Left colon (tissue), 2 donors: ENCODE measurements at regions not wholly inside any gene's neighbourhood (a gene's known extent, or its start where the extent isn't known, plus 50 kb on each side); places are given as distances from the start of the nearest gene placed in this dataset.
A peak's percentile ranks its signal among the peaks of the same experiment; 100 is the strongest.

Source experiments
- ATAC-seq: fragments of 200-7000 bp; cut with Tn5 transposase; one replicate; pipeline ENCODE4 v1.9.1; 2020; ENCODE audit warnings: mild to moderate bottlenecking, moderate library complexity
- DNase-seq, 2 donors: peaks; one replicate each; pipeline ENCODE4 v3.0.0-alpha.2; 2020
- intact Hi-C, 2 donors: fragments of 100-400 bp; cut with DNase I in 1 of 2; cut with micrococcal nuclease in 1 of 2; formaldehyde crosslinking; loops; one replicate each; pipeline versions ENCODE4 v1.11.2 to v1.14.0; 2022; cut with DNase I, micrococcal nuclease
- donor health status: DM: no; HTN: no; CAD: no.
- donor health status: DM: yes; HTN: yes; CAD: no.

GRCh38 chr5:139733698-139734538 lies 61.7 kb upstream of the PSD2 start:
- intact Hi-C loops, result no loop called here
- peak; percentile 98 for ATAC-seq
- DNase-seq, result peak; percentile 49 to 54

DNA sequence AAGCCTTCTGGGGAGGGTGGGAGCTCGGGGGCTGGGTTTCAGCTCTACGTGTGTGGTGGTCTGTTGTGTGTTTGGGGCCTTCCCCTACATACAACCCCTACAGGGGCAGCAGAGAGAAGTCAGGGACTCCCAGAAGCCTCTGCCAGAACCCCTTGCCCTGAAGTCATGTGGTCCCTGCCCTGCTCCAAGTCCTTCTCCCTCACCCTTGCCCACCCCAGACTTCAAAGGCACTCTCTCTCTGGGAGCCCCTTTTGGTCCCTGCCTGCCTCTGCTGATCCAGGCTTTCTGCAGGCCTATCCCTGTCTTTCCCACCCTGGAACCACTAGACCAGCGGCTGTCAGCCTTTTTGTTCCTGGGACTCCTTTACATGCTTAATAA lies 61.1 kb upstream of the PSD2 start:
- ATAC-seq (no peak), DNase-seq (no peak)
- intact Hi-C loops, result no loop called here

GRCh38 chr5:139738193-139739149 lies 57.1 kb upstream of the PSD2 start:
- ATAC-seq, result no peak
- intact Hi-C loops, result no loop called here
- no peak for DNase-seq

- peak; percentile 52 for ATAC-seq
- intact Hi-C loops, result no loop called here
- DNase-seq, result no peak
Observed at GRCh38 chr5:139739150-139739974, 56.2 kb upstream of the PSD2 start.

GRCh38 chr5:139740138-139740991 lies 55.2 kb upstream of the PSD2 start:
- intact Hi-C loops, result no loop called here
- ATAC-seq (no peak), DNase-seq (no peak)

DNA sequence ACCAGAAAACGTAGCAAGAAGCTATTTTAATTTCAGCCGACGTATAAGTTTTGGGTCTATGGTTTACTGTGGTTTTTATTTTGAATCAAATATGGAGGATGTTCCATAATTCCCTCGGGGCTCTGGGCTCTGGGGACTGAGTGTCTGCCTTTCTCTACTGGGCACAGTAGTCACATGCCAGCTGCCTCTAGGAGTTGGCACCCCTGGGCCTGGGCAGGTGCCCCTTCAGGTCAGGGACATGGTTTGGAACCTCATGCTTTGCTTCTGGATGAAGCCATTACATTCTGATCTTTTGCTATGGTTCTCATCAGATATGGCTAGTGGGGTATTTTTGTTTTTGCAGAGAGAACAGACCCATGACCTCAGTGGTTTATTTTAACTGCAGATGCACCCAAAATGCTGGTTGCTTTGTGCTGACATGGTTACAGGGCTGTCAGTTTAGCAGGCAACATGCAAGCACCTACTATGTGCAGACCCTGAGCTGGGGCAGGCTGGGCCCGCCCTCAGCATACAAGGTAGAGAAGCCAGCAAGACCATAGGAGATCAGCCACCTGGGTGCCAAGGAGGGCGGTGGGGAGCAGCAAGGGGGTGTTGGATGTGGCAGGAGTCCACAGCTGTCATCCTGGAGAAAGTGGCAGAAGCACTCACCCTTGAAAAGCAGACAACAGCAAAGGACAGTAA lies 54.5 kb upstream of the PSD2 start:
- intact Hi-C loops, result no loop called here
- DNase-seq, result no peak
- ATAC-seq, result no peak

GRCh38 chr5:139741823-139742172 lies 53.8 kb upstream of the PSD2 start:
- no peak for DNase-seq
- intact Hi-C loops, result no loop called here
- ATAC-seq, result no peak

- ATAC-seq, result no peak
- intact Hi-C loops, result no loop called here
Observed at GRCh38 chr5:139742173-139742903, 53.3 kb upstream of the PSD2 start.

DNA sequence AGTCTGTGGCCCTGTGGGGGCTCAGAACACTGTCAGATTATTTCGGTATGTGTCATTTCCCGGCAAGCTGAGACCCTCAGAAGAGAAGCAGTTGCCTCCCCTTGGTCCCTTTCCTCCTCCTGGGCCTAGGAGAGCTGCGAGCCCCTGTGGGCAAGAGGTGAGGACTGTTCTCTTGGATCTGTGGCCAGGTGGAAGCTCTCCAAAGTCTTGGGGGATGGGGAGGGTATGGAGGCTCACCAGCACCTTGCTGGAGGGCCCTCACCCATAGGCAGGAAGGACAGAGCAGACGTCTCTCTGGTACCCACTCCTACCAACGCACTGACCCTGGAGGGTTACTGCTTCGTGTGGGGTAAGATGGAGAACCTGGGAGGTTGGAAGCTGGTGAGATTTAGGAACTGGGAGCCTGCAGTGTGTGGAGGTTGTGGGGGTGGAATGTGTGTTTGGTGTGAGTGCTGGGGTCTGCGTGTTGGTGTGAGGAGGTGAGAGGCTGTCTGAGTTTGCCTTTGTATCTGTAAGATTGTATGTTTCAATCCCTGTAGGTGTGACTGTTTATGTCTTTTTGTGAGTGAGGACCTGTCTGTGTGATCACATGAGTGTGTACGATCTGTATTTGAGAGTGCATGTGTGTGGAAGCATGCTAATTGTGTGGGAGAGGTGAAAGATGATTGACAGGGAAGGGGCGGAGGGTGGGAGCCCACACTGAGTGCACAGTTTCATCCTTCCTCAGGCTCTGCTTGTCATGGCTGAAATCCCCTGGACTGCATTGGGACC lies 52.4 kb upstream of the PSD2 start:
- ATAC-seq (no peak), DNase-seq (no peak)
- intact Hi-C loops, result no loop called here

More at GRCh38 chr5:139742173-139742903, 53.3 kb upstream of the PSD2 start:
- DNase-seq, result no peak

GRCh38 chr5:139743804-139744203 lies 51.8 kb upstream of the PSD2 start:
- ATAC-seq (no peak), DNase-seq (no peak)
- intact Hi-C loops, result no loop called here

DNA sequence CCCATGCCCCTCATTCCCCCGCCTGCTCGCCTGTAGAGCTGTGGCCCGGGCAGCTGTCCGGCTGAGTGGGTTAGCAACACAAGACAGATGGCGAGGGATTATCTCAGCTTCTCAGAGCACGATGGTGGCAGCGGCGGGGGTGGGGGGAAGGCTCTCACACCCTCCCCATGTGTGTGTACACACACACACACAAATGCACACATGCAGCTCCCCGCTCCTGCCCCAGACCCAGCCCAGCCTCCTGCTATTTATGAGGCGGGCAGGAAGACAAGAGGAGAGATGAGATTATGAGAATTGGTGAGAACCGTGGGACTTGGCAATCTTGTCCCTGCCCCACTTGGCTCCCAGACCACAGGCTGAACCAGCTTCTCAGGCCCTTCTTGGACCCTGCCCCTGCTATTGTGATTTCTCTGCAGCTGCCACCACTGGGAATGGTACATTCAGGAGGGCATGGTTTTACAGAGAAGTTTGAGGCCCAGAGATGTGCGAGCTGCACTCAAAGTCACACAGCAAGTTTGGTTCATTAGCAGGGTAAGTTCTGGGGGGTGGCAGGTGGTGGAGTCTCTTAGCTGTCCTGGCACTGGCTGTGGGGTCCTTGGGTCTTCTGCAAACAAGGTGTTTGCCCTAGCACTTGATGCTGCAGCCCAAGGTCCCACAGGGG lies 51.0 kb upstream of the PSD2 start:
- no peak for DNase-seq
- ATAC-seq, result no peak
- intact Hi-C loops, result no loop called here

DNA sequence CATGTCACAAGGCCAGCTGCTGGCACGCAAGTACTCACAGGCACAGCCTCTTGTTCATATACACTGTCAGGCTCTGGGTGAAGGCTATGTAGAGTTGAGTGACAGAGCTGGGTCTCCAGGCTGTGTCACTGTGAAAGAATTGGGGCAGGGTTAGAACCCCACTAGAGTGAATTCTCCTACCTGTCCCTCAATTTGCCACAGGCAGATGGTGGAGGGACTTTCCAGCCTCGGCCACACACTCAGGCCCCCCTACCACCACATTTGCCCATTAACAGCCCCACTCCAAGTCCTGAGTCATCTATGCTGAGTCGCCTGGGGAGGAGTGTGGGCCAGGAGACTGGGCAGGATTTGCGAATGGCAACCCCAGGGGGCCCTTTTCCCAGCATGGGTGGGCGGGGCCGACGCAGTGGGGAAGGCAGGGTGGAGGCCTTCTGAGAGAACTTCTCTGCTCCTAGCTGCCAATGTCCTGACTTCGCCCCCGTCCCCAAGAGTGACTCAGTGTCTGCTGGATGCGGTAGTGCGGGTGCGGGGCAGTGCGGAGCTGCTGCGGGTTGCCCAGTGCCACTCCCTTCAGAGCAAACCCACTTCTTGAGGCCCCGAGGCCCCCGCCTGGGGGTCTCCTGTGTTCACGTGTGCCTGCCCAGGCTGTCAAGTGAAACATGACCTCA lies 50.3 kb upstream of the PSD2 start:
- no peak for DNase-seq
- intact Hi-C loops, result no loop called here
- no peak for ATAC-seq

- intact Hi-C loops, result no loop called here
- peak; percentile 79 for ATAC-seq
- DNase-seq, result peak; percentile 51 to 60
Observed at GRCh38 chr5:139745800-139746690, 49.6 kb upstream of the PSD2 start.
